ENCODE measurements at regions not wholly inside any gene's neighbourhood (a gene's known extent, or its start where the extent isn't known, plus 50 kb on each side); places are given as distances from the start of the nearest gene placed in this dataset.

GRCh38 chr14:104405360-104406226, 174.0 kb upstream of the C14orf180 start:
- Histone ChIP-seq H3K4me1 (ENCODE audit: control insufficient read depth, insufficient read depth, low read length) (no peaks in the 10 kb centered on the region), H3K9me3 (ENCODE audit: control insufficient read depth, insufficient read depth, low read length) (no peaks in the 10 kb centered on the region), H3K27me3 (ENCODE audit: control insufficient read depth, insufficient read depth, low read length) (no peaks in the 10 kb centered on the region), H3K36me3 (ENCODE audit: control insufficient read depth, insufficient read depth, low read length) (no peaks in the 10 kb centered on the region), H3K27ac (ENCODE audit: low read length) (no peak overlapping the region), H3K4me3 (ENCODE audit: low read length) (no peak overlapping the region)
- H3K27me3 Mint-ChIP-seq (ENCODE audit: low read depth in 2 of 2), result peaks cover 0 to 10% of the 10 kb centered on the region in 2 donors
- WGBS (ENCODE audit: insufficient coverage), result 85% methylated on average over 9 of the region's 9 CpGs
- ATAC-seq, result no peak
- DNase-seq, result no peak
- intact Hi-C loops (cut with micrococcal nuclease), result no loop called here
- TF ChIP-seq, protein P1, sequence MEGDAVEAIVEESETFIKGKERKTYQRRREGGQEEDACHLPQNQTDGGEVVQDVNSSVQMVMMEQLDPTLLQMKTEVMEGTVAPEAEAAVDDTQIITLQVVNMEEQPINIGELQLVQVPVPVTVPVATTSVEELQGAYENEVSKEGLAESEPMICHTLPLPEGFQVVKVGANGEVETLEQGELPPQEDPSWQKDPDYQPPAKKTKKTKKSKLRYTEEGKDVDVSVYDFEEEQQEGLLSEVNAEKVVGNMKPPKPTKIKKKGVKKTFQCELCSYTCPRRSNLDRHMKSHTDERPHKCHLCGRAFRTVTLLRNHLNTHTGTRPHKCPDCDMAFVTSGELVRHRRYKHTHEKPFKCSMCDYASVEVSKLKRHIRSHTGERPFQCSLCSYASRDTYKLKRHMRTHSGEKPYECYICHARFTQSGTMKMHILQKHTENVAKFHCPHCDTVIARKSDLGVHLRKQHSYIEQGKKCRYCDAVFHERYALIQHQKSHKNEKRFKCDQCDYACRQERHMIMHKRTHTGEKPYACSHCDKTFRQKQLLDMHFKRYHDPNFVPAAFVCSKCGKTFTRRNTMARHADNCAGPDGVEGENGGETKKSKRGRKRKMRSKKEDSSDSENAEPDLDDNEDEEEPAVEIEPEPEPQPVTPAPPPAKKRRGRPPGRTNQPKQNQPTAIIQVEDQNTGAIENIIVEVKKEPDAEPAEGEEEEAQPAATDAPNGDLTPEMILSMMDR (IDR thresholded peaks at IDR 0.05), result no peak
- no peak overlapping the region for H3K27ac Mint-ChIP-seq
- H3K4me3 Mint-ChIP-seq, result no peak overlapping the region
- H3K4me1 Mint-ChIP-seq, result no peaks in the 10 kb centered on the region
- H3K36me3 Mint-ChIP-seq, result peaks cover 14% of the 10 kb centered on the region
- H3K9me3 Mint-ChIP-seq, result peaks cover 4 to 7% of the 10 kb centered on the region in 2 donors

GRCh38 chr14:104406831-104407230, 172.7 kb upstream of the C14orf180 start:
- DNase-seq (no peak), ATAC-seq (no peak)
- H3K9me3 Mint-ChIP-seq, result peaks cover 4 to 7% of the 10 kb centered on the region in 2 donors
- intact Hi-C loops (cut with micrococcal nuclease), result no loop called here
- no peaks in the 10 kb centered on the region for H3K4me1 Mint-ChIP-seq
- Histone ChIP-seq H3K27ac (ENCODE audit: low read length) (no peak overlapping the region), H3K4me3 (ENCODE audit: low read length) (no peak overlapping the region), H3K9me3 (ENCODE audit: control insufficient read depth, insufficient read depth, low read length) (no peaks in the 10 kb centered on the region), H3K27me3 (ENCODE audit: control insufficient read depth, insufficient read depth, low read length) (no peaks in the 10 kb centered on the region), H3K4me1 (ENCODE audit: control insufficient read depth, insufficient read depth, low read length) (no peaks in the 10 kb centered on the region), H3K36me3 (ENCODE audit: control insufficient read depth, insufficient read depth, low read length) (no peaks in the 10 kb centered on the region)
- H3K27ac Mint-ChIP-seq, result no peak overlapping the region
- H3K36me3 Mint-ChIP-seq, result peaks cover 14% of the 10 kb centered on the region
- no peak overlapping the region for H3K4me3 Mint-ChIP-seq
- 97% methylated on average over 5 of the region's 5 CpGs for WGBS (ENCODE audit: insufficient coverage)
- H3K27me3 Mint-ChIP-seq (ENCODE audit: low read depth in 2 of 2), result peaks cover 0 to 10% of the 10 kb centered on the region in 2 donors
- TF ChIP-seq, protein P1 (IDR thresholded peaks at IDR 0.05), result no peak

GRCh38 chr14:104416383-104416782, 163.2 kb upstream of the C14orf180 start:
- intact Hi-C loops (cut with micrococcal nuclease), result no loop called here
- Histone ChIP-seq H3K36me3 (ENCODE audit: control insufficient read depth, insufficient read depth, low read length) (no peaks in the 10 kb centered on the region), H3K9me3 (ENCODE audit: control insufficient read depth, insufficient read depth, low read length) (no peaks in the 10 kb centered on the region), H3K27me3 (ENCODE audit: control insufficient read depth, insufficient read depth, low read length) (no peaks in the 10 kb centered on the region), H3K27ac (ENCODE audit: low read length) (no peak overlapping the region), H3K4me3 (ENCODE audit: low read length) (no peak overlapping the region), H3K4me1 (ENCODE audit: control insufficient read depth, insufficient read depth, low read length) (no peaks in the 10 kb centered on the region)
- Mint-ChIP-seq H3K27ac (no peak overlapping the region), H3K36me3 (no peaks in the 10 kb centered on the region), H3K4me1 (no peaks in the 10 kb centered on the region), H3K9me3 (no peaks in the 10 kb centered on the region), H3K27me3 (ENCODE audit: low read depth in 2 of 2) (peaks cover 14 to 28% of the 10 kb centered on the region in 2 donors), H3K4me3 (no peak overlapping the region)
- WGBS (ENCODE audit: insufficient coverage), result 60% methylated on average over 1 of the region's 1 CpG
- ATAC-seq, result no peak
- DNase-seq, result no peak
- TF ChIP-seq, protein P1 (IDR thresholded peaks at IDR 0.05), result no peak
